ENCODE measurements at regions not wholly inside any gene's neighbourhood (a gene's known extent, or its start where the extent isn't known, plus 50 kb on each side); places are given as distances from the start of the nearest gene placed in this dataset.

DNA sequence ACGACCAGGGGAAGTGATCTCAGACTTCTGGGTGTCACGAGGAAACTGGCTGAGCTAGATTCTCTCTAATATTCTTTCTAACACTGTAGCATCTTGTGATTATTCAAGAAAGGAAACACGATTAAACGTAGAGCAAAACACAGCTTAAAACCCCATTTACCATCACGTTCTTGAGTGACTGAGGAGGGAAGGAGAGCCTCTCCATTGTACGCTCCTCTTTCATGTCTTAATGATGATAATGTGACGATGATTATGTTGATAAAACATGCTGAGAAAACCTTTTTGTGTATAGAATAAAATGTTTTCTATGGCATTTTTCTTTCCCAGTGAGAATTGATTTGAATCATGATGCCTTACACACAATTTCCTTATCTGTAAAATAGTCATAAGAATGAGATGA, 705.6 kb upstream of the ID2 start:
- Mint-ChIP-seq H3K36me3 (no peaks in the 10 kb centered on the region), H3K27me3 (ENCODE audit: low read depth in 3 of 3) (peaks cover 1 to 7% (median 2%) of the 10 kb centered on the region in 3 donors)

DNA sequence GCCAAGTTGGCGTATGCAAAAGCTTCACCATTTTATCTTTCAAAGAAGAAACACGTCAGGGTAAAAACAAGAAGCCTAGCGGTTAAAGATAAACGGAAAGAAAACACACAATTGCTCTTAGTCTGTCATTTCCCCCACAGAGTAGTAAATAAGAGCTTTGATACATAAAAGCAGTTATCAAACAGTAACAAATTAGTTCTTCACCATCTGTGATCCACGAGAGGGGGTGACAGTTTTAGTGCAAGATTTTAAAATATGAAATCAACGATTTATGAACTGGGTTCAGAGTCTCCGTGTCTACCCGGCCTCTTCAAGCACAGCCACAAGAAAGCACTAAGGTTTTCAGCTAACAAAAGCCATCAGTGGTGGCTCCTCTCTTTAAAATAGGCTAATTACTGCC, 703.9 kb upstream of the ID2 start:
- no CpG with 5 or more reads among the region's 8 CpGs for WGBS (ENCODE audit: insufficient coverage)
- Histone ChIP-seq H3K4me2 (replicated peaks; ENCODE audit: extremely low read depth, low read length, poor library complexity, severe bottlenecking) (no peak overlapping the region), H2AFZ (ENCODE audit: insufficient read depth, low read depth, low read length, poor library complexity, severe bottlenecking) (no peak overlapping the region), H3K36me3 (replicated peaks in 1 of 2; ENCODE audit: control insufficient read depth in 1 of 2, insufficient read depth in 2 of 2, low read length in 2 of 2) (no peaks in the 10 kb centered on the region), H3K27me3 (ENCODE audit: control insufficient read depth in 2 of 2, insufficient read depth in 2 of 2, low read length in 2 of 2) (no peaks in the 10 kb centered on the region), H3K4me3 (replicated peaks in 1 of 3; ENCODE audit: low read depth in 2 of 3, low read length in 3 of 3) (no peak overlapping the region), H3K27ac (ENCODE audit: low read depth in 1 of 2, low read length in 2 of 2) (no peak overlapping the region), H3K9me3 (replicated peaks in 1 of 2; ENCODE audit: control insufficient read depth in 1 of 2, insufficient read depth in 1 of 2, low read length in 2 of 2) (peaks cover 0 to 3% of the 10 kb centered on the region in 2 donors), H3K9ac (ENCODE audit: insufficient read depth, low read length, poor library complexity, severe bottlenecking) (no peak overlapping the region), H3K4me1 (ENCODE audit: control insufficient read depth in 1 of 2, insufficient read depth in 2 of 2, low read length in 2 of 2) (no peaks in the 10 kb centered on the region), H4K20me1 (ENCODE audit: insufficient read depth, low read length) (no peaks in the 10 kb centered on the region), H3K79me2 (ENCODE audit: insufficient read depth, low read length) (no peaks in the 10 kb centered on the region)
- Mint-ChIP-seq H3K4me3 (no peak overlapping the region), H3K27ac (no peak overlapping the region), H3K4me1 (no peaks in the 10 kb centered on the region), H3K36me3 (no peaks in the 10 kb centered on the region), H3K9me3 (peaks cover 0 to 8% (median 3%) of the 10 kb centered on the region in 7 donors), H3K27me3 (ENCODE audit: low read depth in 3 of 3) (peaks cover 0 to 7% (median 2%) of the 10 kb centered on the region in 3 donors)
- DNase-seq: no peak
- TF ChIP-seq CTCF (IDR thresholded peaks at IDR 0.05): no peak
- intact Hi-C loops (cut with micrococcal nuclease): no loop called here

More for the DNA sequence above, 705.6 kb upstream of the ID2 start:
- Histone ChIP-seq H2AFZ (ENCODE audit: insufficient read depth, low read depth, low read length, poor library complexity, severe bottlenecking) (no peak overlapping the region), H3K79me2 (ENCODE audit: insufficient read depth, low read length) (no peaks in the 10 kb centered on the region), H3K36me3 (replicated peaks in 1 of 2; ENCODE audit: control insufficient read depth in 1 of 2, insufficient read depth in 2 of 2, low read length in 2 of 2) (no peaks in the 10 kb centered on the region), H3K9me3 (replicated peaks in 1 of 2; ENCODE audit: control insufficient read depth in 1 of 2, insufficient read depth in 1 of 2, low read length in 2 of 2) (no peaks in the 10 kb centered on the region), H4K20me1 (ENCODE audit: insufficient read depth, low read length) (no peaks in the 10 kb centered on the region), H3K27me3 (ENCODE audit: control insufficient read depth in 2 of 2, insufficient read depth in 2 of 2, low read length in 2 of 2) (no peaks in the 10 kb centered on the region), H3K4me1 (ENCODE audit: control insufficient read depth in 1 of 2, insufficient read depth in 2 of 2, low read length in 2 of 2) (no peaks in the 10 kb centered on the region), H3K4me3 (replicated peaks in 1 of 3; ENCODE audit: low read depth in 2 of 3, low read length in 3 of 3) (no peak overlapping the region), H3K4me2 (replicated peaks; ENCODE audit: extremely low read depth, low read length, poor library complexity, severe bottlenecking) (no peak overlapping the region), H3K9ac (ENCODE audit: insufficient read depth, low read length, poor library complexity, severe bottlenecking) (no peak overlapping the region), H3K27ac (ENCODE audit: low read depth in 1 of 2, low read length in 2 of 2) (no peak overlapping the region)
- no peak for DNase-seq
- no peaks in the 10 kb centered on the region for H3K4me1 Mint-ChIP-seq
- peaks cover 0 to 2% (median 0%) of the 10 kb centered on the region in 7 donors for H3K9me3 Mint-ChIP-seq
- H3K27ac Mint-ChIP-seq: no peak overlapping the region
- WGBS (ENCODE audit: insufficient coverage): no CpG with 5 or more reads among the region's 7 CpGs
- H3K4me3 Mint-ChIP-seq: no peak overlapping the region
- no peak for TF ChIP-seq CTCF (IDR thresholded peaks at IDR 0.05)
- intact Hi-C loops (cut with micrococcal nuclease): no loop called here

Data from CD14-positive monocyte (primary cell).